ENCODE measurements at regions not wholly inside any gene's neighbourhood (a gene's known extent, or its start where the extent isn't known, plus 50 kb on each side); places are given as distances from the start of the nearest gene placed in this dataset.
"Not testable (repeated sequence)": the region's sequence is repeated elsewhere in the genome, so short reads cannot be mapped to it uniquely, and the experiment has no call there.

DNA sequence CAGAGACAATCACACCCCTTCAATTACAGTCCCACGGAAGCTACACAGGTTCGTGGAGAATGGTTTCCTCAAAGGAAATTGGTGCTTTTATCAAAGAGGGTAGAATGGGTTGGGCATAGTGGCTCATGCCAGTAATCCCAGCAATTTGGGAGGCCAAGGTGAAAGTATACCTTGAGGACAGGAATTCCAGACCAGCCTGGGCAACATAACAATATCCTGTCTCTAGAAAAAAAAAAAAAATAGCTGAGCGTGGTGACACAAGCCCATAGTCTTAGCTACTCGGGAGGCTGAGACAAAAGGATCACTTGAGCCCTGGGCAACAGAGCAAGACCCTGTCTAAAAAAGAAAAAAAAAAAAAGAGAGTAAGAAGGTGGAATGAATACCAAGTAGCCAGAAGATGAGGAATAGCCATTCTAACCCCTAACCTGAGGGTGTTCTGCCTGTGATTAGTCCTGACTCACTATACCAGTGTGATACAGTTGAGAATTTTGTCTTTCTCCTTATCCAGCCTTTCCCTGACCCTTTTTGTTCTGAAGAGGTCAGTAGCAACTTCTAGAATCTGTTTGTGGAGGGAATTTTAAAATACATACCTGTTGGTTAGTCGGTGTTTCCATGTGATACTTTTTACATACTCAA lies 283.2 kb downstream of the MREG start:
- no peaks in the 10 kb centered on the region for H3K27me3 Mint-ChIP-seq
- no peak overlapping the region for H3K27ac Mint-ChIP-seq
- no peak for DNase-seq
- peaks cover 13% of the 10 kb centered on the region for H3K4me1 Mint-ChIP-seq
- no peaks in the 10 kb centered on the region for H3K9me3 Mint-ChIP-seq
- H3K36me3 Mint-ChIP-seq (ENCODE audit: low read depth): no peaks in the 10 kb centered on the region
- H3K4me3 Mint-ChIP-seq: no peak overlapping the region
- ATAC-seq: no peak

DNA sequence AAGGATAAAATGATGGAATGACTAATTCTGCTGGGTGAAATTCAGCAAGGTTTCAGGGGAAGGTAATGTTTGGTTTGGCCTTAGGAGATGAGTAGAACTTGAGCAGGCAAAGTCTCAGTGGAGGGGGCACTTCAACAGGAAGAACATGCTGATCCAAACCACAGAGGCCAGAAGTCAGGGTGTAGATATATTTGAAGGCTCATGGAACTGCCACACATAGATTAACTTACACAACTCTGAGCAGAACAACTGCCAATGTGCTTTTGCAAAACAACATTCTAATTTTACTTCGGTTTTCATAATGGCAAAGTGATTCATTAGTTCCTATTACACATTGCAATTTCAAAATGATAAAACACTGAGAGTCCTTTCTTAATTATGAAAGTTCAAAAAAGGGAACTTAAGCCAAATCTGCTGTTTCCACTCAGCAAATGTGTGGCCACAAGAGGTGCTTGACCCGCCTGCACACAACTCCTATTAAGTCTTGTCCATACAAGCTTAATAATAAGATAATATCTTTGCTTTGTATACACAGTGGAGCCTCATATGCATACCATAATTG lies 284.8 kb downstream of the MREG start:
- no peak overlapping the region for H3K4me3 Mint-ChIP-seq
- no peaks in the 10 kb centered on the region for H3K36me3 Mint-ChIP-seq (ENCODE audit: low read depth)
- H3K27me3 Mint-ChIP-seq: no peaks in the 10 kb centered on the region
- no peak overlapping the region for H3K27ac Mint-ChIP-seq
- no peaks in the 10 kb centered on the region for H3K9me3 Mint-ChIP-seq
- DNase-seq: no peak
- peak; percentile 36 for ATAC-seq
- H3K4me1 Mint-ChIP-seq: peaks cover 13% of the 10 kb centered on the region

DNA sequence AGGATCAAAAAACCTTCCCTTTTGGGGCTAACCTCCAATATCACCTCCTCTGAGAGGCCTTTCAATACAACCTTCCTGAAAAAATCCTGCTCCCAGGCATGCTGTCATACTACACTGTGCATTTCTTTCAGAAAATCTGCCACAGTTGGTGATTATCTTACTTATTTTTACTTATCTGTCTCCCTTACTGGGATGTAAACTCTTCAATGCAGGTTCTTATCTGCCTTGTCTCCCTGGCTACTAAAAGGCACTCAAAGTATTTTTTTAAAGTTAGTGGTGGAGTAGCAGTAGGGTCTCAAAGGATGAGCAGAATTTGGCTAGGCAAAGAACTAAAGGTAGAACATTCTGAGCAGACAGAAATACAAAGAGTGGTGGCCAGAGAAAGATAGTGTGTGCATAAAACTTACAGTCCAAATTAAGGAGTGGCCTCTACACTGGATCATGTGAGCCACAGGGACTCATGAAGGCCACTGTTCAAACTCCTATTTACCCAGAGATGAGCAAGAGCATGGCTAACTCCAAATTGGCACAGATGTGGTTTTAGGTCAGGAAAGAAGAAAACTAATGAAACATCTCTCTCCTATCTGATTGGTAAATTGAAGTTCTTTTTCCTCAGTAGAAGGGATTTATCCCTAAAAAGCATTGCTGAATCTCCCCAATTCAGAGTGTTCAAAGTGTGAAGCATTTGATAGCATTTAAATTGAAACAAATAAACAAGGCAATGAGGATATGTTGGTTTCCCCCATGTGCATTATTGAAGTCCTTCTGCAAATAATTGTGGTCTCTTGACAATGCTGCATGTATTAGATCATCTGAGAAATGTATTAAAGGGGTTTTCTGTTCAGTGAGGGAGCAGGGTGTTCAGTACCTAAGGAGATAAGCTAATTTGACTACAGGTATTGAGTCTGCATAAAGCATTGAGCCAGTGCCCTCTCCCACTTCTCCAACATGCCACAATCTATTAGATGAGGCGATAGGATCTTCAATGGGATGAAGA lies 285.5 kb downstream of the MREG start:
- no peaks in the 10 kb centered on the region for H3K9me3 Mint-ChIP-seq

DNA sequence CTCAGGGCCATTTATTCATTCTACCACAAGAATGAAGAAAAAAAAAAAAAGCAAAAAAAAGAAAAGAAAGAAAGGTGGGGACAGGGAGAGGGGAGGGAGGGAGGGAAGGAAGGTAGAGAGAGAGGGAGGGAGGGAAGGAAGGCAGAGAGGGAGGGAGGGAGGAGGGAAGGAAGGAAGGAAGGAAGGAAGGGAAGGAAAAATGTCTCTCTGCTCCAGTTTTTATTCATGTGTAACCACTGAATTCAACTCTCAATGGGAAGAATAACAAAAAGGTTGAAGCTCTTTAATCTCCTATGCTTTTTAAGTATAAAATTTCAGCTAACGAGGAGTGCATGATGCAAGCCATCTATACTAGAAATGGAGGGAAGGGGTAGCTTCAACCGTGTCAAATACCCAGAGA lies 287.3 kb downstream of the MREG start:
- Mint-ChIP-seq H3K4me1 (peaks cover 13% of the 10 kb centered on the region), H3K36me3 (ENCODE audit: low read depth) (no peaks in the 10 kb centered on the region), H3K9me3 (no peaks in the 10 kb centered on the region), H3K27ac (no peak overlapping the region), H3K27me3 (no peaks in the 10 kb centered on the region), H3K4me3 (no peak overlapping the region)
- ATAC-seq (no peak), DNase-seq (no peak)

More for the DNA sequence above, 285.5 kb downstream of the MREG start:
- ATAC-seq (no peak), DNase-seq (no peak)
- H3K4me1 Mint-ChIP-seq: peaks cover 13% of the 10 kb centered on the region
- no peaks in the 10 kb centered on the region for H3K36me3 Mint-ChIP-seq (ENCODE audit: low read depth)
- H3K27ac Mint-ChIP-seq: no peak overlapping the region
- H3K4me3 Mint-ChIP-seq: no peak overlapping the region
- no peaks in the 10 kb centered on the region for H3K27me3 Mint-ChIP-seq

DNA sequence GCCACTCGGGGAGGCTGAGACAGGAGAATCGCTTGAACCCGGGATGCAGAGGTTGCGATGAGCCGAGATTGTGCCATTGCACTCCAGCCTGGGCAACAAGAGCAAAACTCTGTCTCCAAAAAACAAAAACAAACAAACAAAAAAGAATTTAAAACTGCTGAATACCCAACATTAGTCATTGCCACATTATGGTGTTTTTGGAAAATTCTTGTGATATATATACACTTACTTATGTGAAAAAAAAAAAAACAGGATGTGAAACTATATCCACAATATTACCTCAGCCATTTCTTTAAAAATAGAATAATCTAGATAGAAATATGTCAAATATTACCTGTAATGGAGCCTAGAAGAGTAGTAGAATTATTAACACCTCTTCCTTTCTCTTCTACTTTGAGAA lies 288.3 kb upstream of the FN1 start:
- Mint-ChIP-seq H3K9me3 (no peaks in the 10 kb centered on the region), H3K4me1 (peaks cover 13% of the 10 kb centered on the region), H3K27me3 (no peaks in the 10 kb centered on the region), H3K4me3 (no peak overlapping the region), H3K27ac (no peak overlapping the region), H3K36me3 (ENCODE audit: low read depth) (no peaks in the 10 kb centered on the region)
- no peak for DNase-seq
- no peak for ATAC-seq

DNA sequence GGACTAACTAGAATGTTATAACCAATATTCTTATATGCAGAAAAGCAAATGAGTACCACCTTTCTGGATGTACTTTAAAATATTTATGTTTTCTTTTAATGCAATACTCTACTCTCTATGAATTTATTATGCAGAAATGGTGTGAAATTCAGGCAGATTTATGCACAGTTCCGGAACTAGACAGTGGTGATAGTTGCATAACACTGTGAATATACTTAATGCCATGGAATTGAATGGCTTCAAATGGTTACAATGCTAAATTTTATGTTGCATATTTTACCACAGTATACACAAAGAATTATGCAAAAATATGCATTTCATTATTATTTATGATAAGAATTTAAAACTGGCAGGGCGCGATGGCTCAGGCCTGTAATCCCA lies 287.8 kb upstream of the FN1 start:
- Mint-ChIP-seq H3K4me1 (peaks cover 10% of the 10 kb centered on the region), H3K4me3 (no peak overlapping the region), H3K36me3 (ENCODE audit: low read depth) (no peaks in the 10 kb centered on the region), H3K9me3 (no peaks in the 10 kb centered on the region), H3K27me3 (no peaks in the 10 kb centered on the region), H3K27ac (no peak overlapping the region)
- DNase-seq: no peak
- ATAC-seq: no peak

DNA sequence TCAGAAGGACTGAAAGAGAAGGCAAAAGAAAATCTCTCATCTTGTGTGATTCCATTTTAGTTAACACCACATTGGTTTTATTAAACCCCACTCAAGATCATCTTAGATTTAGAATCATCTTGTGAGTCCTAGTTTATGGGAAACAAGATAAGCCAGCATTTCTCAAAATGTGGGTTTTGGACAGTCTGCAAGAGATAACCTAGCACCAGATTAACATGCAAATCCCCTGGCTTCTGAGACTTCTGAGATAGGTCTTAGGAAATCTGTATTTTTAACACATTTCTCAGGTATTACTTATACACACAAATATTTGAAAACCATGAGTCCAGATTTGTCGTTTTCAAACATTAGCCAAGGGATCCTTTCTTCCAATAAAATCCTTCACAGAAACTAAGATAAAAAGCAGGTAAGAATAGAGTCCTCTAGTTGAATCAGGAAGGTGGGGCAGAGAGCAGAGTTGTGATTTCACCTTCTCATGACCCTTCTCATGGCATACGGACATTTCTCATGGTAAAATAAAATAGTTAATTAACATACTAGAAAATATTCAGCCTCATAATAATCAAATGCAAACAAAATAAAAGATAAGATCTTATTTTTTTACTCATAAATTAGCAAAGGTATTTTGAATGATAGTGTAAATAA lies 287.2 kb upstream of the FN1 start:
- no peaks in the 10 kb centered on the region for H3K36me3 Mint-ChIP-seq (ENCODE audit: low read depth)
- peaks cover 5% of the 10 kb centered on the region for H3K4me1 Mint-ChIP-seq
- no peak overlapping the region for H3K27ac Mint-ChIP-seq
- H3K9me3 Mint-ChIP-seq: no peaks in the 10 kb centered on the region
- H3K4me3 Mint-ChIP-seq: no peak overlapping the region
- H3K27me3 Mint-ChIP-seq: no peaks in the 10 kb centered on the region
- DNase-seq (no peak), ATAC-seq (no peak)

DNA sequence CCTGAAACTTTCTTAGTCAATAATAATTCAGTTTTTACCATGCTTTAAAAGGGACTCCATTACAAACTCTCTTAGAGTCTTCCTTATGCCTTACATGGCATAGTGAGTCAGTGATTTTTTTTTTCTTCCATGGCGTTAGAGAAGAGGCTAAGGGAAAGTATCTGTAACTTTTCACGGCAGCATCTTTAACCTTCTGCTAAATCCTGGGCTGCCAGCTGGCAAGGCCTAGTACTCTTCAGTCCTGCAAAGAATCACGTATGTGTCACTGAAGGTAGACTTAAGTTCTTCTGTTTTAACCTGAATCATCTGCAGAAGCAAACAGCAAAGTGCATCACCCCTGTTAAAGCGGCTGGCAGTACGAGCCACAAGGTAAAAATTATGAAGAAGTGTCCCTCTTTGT lies 286.3 kb upstream of the FN1 start:
- no peaks in the 10 kb centered on the region for H3K4me1 Mint-ChIP-seq
- no peaks in the 10 kb centered on the region for H3K9me3 Mint-ChIP-seq
- no peak overlapping the region for H3K4me3 Mint-ChIP-seq
- ATAC-seq (no peak), DNase-seq (no peak)
- H3K36me3 Mint-ChIP-seq (ENCODE audit: low read depth): no peaks in the 10 kb centered on the region
- H3K27me3 Mint-ChIP-seq: no peaks in the 10 kb centered on the region
- H3K27ac Mint-ChIP-seq: no peak overlapping the region

DNA sequence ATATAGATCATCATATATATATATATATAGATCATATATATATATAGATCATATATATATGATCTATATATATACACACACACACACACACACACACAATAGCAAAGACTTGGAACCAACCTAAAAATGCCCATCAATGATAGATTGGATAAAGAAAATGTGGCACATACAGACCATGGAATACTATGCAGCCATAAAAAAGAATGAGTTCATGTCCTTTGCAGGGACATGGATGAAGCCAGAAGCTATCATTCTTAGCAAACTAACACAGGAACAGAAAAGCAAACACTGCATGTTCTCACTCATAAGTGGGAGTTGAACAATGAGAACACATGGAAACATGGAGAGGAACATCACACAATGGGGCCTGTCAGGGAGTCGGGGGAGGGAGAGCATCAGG lies 285.6 kb upstream of the FN1 start:
- DNase-seq; H3K27me3 Mint-ChIP-seq; H3K9me3 Mint-ChIP-seq; H3K36me3 Mint-ChIP-seq (ENCODE audit: low read depth); H3K4me3 Mint-ChIP-seq; H3K27ac Mint-ChIP-seq; ATAC-seq; H3K4me1 Mint-ChIP-seq: not testable (repeated sequence)

DNA sequence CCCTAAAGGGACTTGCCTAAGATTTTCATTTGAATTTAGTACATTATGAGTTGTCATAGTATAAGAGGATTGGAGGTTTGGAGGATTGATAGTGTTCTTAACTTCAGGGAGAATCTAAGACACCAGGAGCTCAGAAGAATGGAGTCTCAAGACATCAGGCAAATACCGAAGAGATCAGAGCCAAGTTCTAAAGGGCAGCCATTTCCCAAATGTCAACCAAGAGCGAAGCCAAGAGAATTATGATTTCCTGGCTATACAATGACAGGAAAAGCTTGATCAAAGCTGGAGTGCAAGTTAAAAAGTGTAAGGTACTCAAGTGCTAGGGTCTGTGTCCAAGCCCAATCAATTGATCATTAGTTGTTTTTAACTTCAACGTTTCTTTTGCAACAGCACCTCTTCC lies 283.0 kb upstream of the FN1 start:
- H3K9me3 Mint-ChIP-seq: no peaks in the 10 kb centered on the region
- H3K27ac Mint-ChIP-seq: no peak overlapping the region
- H3K4me1 Mint-ChIP-seq: no peaks in the 10 kb centered on the region
- no peaks in the 10 kb centered on the region for H3K36me3 Mint-ChIP-seq (ENCODE audit: low read depth)
- DNase-seq (no peak), ATAC-seq (no peak)
- no peak overlapping the region for H3K4me3 Mint-ChIP-seq
- H3K27me3 Mint-ChIP-seq: peaks cover 11% of the 10 kb centered on the region

DNA sequence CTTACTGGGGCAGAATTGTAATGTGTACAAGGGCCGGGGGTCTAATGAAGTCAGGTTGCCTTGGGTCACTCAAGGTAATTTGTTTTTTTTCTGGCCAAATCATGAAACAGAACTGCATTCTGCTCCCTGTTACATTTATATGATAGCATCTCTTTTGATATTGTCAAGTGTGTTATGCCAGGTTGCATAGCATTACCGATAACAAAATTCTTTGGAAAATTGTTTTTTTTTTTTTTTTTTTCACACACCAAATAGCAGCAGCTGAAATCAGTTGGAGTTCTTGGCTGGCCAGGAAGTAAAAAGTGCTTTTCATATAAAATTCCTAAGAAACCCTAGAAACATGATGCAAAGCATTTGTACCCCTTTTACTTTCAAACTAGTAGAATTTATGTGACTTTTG lies 282.6 kb upstream of the FN1 start:
- no peaks in the 10 kb centered on the region for H3K9me3 Mint-ChIP-seq
- no peak overlapping the region for H3K27ac Mint-ChIP-seq
- H3K36me3 Mint-ChIP-seq (ENCODE audit: low read depth): no peaks in the 10 kb centered on the region
- DNase-seq: no peak
- no peak for ATAC-seq
- H3K27me3 Mint-ChIP-seq: peaks cover 11% of the 10 kb centered on the region
- H3K4me3 Mint-ChIP-seq: no peak overlapping the region
- H3K4me1 Mint-ChIP-seq: no peaks in the 10 kb centered on the region

DNA sequence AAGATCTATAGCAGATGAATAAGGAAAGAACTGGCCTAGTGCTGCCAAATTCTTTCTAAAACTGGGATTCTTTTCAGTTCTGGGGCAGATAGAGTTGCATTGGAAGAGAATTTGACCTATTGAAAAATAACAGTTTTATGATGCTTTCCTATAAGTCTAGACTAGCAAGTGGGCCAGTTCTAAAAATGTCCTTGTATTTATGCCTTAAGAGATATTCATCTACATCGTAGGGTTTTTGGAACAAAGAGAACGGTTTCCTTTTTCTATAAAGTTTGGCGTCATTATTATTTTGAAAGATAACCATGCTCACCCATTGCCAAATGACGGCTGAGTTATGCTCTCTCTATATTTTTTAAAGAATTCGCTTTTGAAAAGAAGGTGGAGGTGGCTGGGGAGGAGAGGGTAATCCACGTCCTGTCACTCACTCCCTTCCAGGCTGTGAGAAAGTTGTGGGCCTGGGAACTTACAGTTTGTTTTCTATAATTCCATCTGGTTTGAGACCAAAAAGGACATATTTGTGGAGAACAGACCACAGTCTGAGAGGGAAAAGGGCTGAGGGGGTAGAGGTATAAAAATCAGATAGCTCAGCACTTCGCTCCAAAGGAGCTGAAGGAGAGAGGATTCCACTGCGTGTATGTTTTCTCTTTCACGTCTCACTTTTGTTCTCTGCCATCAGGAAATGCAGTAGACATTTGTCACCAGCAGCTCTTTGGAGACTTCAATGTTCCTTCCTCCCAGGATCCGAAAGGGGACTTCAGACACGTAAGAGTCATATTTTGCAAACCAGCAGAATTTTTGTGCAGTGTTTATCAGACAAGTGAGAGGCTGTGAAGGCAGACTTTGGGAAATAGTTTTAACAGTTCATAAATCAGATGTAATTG lies 281.9 kb upstream of the FN1 start:
- H3K27ac Mint-ChIP-seq: no peak overlapping the region
- no peaks in the 10 kb centered on the region for H3K4me1 Mint-ChIP-seq
- ATAC-seq (no peak), DNase-seq (no peak)
- peaks cover 13% of the 10 kb centered on the region for H3K27me3 Mint-ChIP-seq
- no peaks in the 10 kb centered on the region for H3K9me3 Mint-ChIP-seq
- H3K4me3 Mint-ChIP-seq: no peak overlapping the region
- H3K36me3 Mint-ChIP-seq (ENCODE audit: low read depth): no peaks in the 10 kb centered on the region

DNA sequence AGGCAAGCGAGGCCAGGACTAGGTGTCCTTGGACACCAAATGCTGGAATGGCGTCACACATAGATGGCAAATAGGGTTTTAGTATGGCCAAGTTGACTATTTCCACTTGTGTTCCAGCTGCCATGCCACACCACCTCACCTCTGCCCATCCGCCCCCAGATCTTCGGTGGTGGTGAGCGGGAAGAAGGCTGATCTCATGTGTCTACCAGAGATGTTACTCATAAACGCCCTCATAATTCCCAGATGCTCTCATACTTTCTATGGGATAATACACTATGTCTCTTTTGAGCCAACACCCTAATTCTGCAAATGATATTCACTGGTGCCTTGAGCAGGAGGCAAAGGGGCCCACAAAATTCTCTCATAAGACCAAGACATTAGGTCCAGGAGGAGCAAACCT lies 281.1 kb upstream of the FN1 start:
- Mint-ChIP-seq H3K27me3 (peaks cover 13% of the 10 kb centered on the region), H3K9me3 (no peaks in the 10 kb centered on the region), H3K27ac (no peak overlapping the region), H3K4me3 (no peak overlapping the region), H3K36me3 (ENCODE audit: low read depth) (no peaks in the 10 kb centered on the region), H3K4me1 (no peaks in the 10 kb centered on the region)
- no peak for DNase-seq
- no peak for ATAC-seq
